ENCODE measurements at regions not wholly inside any gene's neighbourhood (a gene's known extent, or its start where the extent isn't known, plus 50 kb on each side); places are given as distances from the start of the nearest gene placed in this dataset.
"Not testable (repeated sequence)": the region's sequence is repeated elsewhere in the genome, so short reads cannot be mapped to it uniquely, and the experiment has no call there.

- no peak for DNase-seq (ENCODE audit: low read depth in 2 of 2)
Measured at GRCh38 chr15:29511663-29512062, 242.0 kb upstream of the NSMCE3 start.

- DNase-seq (ENCODE audit: low read depth in 2 of 2), result not testable (repeated sequence)
Measured at GRCh38 chr15:29505535-29505934, 235.9 kb upstream of the NSMCE3 start.

GRCh38 chr15:29490747-29491471 lies 221.3 kb upstream of the NSMCE3 start:
- DNase-seq (ENCODE audit: low read depth in 2 of 2), result no peak

- DNase-seq (ENCODE audit: low read depth in 2 of 2), result no peak
Measured at GRCh38 chr15:29480949-29481348, 211.3 kb upstream of the NSMCE3 start.

GRCh38 chr15:29480278-29480677 lies 210.7 kb upstream of the NSMCE3 start:
- DNase-seq (ENCODE audit: low read depth in 2 of 2), result no peak

- no peak for DNase-seq (ENCODE audit: low read depth in 2 of 2)
Measured at GRCh38 chr15:29477256-29477655, 207.6 kb upstream of the NSMCE3 start.

GRCh38 chr15:29476503-29477080 lies 207.0 kb upstream of the NSMCE3 start:
- no peak for DNase-seq (ENCODE audit: low read depth in 2 of 2)

GRCh38 chr15:29475096-29475495 lies 205.5 kb upstream of the NSMCE3 start:
- no peak for DNase-seq (ENCODE audit: low read depth in 2 of 2)

GRCh38 chr15:29473621-29474105 lies 204.0 kb upstream of the NSMCE3 start:
- DNase-seq (ENCODE audit: low read depth in 2 of 2), result no peak

GRCh38 chr15:29472901-29473445 lies 203.4 kb upstream of the NSMCE3 start:
- DNase-seq (ENCODE audit: low read depth in 2 of 2), result no peak

GRCh38 chr15:29471757-29472156 lies 202.1 kb upstream of the NSMCE3 start:
- no peak for DNase-seq (ENCODE audit: low read depth in 2 of 2)

GRCh38 chr15:29471306-29471705 lies 201.7 kb upstream of the NSMCE3 start:
- DNase-seq (ENCODE audit: low read depth in 2 of 2), result no peak

- DNase-seq (ENCODE audit: low read depth in 2 of 2), result no peak
Measured at GRCh38 chr15:29470794-29471193, 201.2 kb upstream of the NSMCE3 start.

GRCh38 chr15:29470311-29470710 lies 200.7 kb upstream of the NSMCE3 start:
- DNase-seq (ENCODE audit: low read depth in 2 of 2), result no peak

- DNase-seq (ENCODE audit: low read depth in 2 of 2), result no peak
Measured at GRCh38 chr15:29468899-29469298, 199.3 kb upstream of the NSMCE3 start.

GRCh38 chr15:29467091-29467490 lies 197.5 kb upstream of the NSMCE3 start:
- no peak for DNase-seq (ENCODE audit: low read depth in 2 of 2)

- DNase-seq (ENCODE audit: low read depth in 2 of 2), result no peak
Measured at GRCh38 chr15:29466292-29466691, 196.7 kb upstream of the NSMCE3 start.

GRCh38 chr15:29465816-29466215 lies 196.2 kb upstream of the NSMCE3 start:
- DNase-seq (ENCODE audit: low read depth in 2 of 2), result no peak

GRCh38 chr15:29465196-29465595 lies 195.6 kb upstream of the NSMCE3 start:
- no peak for DNase-seq (ENCODE audit: low read depth in 2 of 2)

GRCh38 chr15:29461877-29462276 lies 192.3 kb upstream of the NSMCE3 start:
- DNase-seq (ENCODE audit: low read depth in 2 of 2), result no peak

GRCh38 chr15:29458361-29458760 lies 188.7 kb upstream of the NSMCE3 start:
- DNase-seq (ENCODE audit: low read depth in 2 of 2), result no peak

GRCh38 chr15:29457729-29458128 lies 188.1 kb upstream of the NSMCE3 start:
- DNase-seq (ENCODE audit: low read depth in 2 of 2), result no peak

GRCh38 chr15:29456964-29457363 lies 187.3 kb upstream of the NSMCE3 start:
- no peak for DNase-seq (ENCODE audit: low read depth in 2 of 2)

Measured in lung microvascular endothelial cell (primary cell).